Lower leg skin (tissue), 4 donors: ENCODE measurements at regions not wholly inside any gene's neighbourhood (a gene's known extent, or its start where the extent isn't known, plus 50 kb on each side); places are given as distances from the start of the nearest gene placed in this dataset.
"Not testable (repeated sequence)": the region's sequence is repeated elsewhere in the genome, so short reads cannot be mapped to it uniquely, and the experiment has no call there.

ENCODE experiments used
- DNase-seq, 2 donors: peaks; one replicate each; pipeline ENCODE4 v3.0.0-alpha.2; 2019; ENCODE audit warnings: low spot score in 2 of 2
- H3K4me3 ChIP-seq: fragments of 200-600 bp; sonication (generic); 2 replicates; pipeline ENCODE4 v1.5.1; 2017; ENCODE audit warnings: mild to moderate bottlenecking, low read depth; ENCODE audit not compliant: poor library complexity, severe bottlenecking
- POLR2A ChIP-seq, 2 donors: fragments of 450-650 bp; IDR thresholded peaks; one replicate each; pipeline ENCODE4 v1.6.1; 2016 to 2017; ENCODE audit warnings: antibody characterized with exemption in 2 of 2, mild to moderate bottlenecking in 1 of 2, moderate library complexity in 1 of 2
- WGBS, 2 donors: methylation state at CpG; one replicate each; pipeline ENCODE4 v1.1.5; 2018; 5-methylcytosine and 5-hydroxymethylcytosine counted together
- intact Hi-C: fragments of 100-400 bp; cut with DNase I; formaldehyde crosslinking; loops from one replicate; pipeline ENCODE4 v1.15.0; 2023; ENCODE audit warnings: low total_unique reads
- TF ChIP-seq, protein P1 (sequence below), 3 donors: fragments of 450-650 bp; IDR thresholded peaks; one replicate each; pipeline ENCODE4 v1.5.1; 2016; ENCODE audit warnings: antibody characterized with exemption in 3 of 3, mild to moderate bottlenecking in 3 of 3, moderate library complexity in 2 of 3

DNA sequence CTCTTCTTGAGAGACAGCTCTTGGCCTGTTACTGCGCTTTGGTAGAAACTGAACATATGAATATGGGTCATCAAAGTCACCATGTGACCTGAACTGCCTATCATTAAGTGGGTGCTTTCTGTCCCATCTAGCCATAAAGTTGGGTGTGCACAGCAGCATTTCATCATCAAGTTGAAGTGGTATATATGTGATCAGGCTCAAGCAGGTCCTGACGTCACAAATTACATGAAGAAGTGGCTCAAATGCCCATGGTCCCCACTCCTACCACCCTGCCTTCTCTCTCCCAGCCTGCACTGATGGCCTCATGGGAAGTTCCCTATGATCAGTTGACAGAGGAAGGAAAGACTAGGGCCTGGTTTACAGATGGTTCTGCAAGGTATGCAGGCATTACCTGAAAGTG, 308.8 kb upstream of the MGAT4C start:
- DNase-seq, result no peak
- 90 to 93% methylated on average over 2 of the region's 2 CpGs for WGBS, 2 donors
- no peak overlapping the region for H3K4me3 ChIP-seq
- TF ChIP-seq, protein P1, sequence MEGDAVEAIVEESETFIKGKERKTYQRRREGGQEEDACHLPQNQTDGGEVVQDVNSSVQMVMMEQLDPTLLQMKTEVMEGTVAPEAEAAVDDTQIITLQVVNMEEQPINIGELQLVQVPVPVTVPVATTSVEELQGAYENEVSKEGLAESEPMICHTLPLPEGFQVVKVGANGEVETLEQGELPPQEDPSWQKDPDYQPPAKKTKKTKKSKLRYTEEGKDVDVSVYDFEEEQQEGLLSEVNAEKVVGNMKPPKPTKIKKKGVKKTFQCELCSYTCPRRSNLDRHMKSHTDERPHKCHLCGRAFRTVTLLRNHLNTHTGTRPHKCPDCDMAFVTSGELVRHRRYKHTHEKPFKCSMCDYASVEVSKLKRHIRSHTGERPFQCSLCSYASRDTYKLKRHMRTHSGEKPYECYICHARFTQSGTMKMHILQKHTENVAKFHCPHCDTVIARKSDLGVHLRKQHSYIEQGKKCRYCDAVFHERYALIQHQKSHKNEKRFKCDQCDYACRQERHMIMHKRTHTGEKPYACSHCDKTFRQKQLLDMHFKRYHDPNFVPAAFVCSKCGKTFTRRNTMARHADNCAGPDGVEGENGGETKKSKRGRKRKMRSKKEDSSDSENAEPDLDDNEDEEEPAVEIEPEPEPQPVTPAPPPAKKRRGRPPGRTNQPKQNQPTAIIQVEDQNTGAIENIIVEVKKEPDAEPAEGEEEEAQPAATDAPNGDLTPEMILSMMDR (IDR thresholded peaks at IDR 0.05), result no peak
- TF ChIP-seq POLR2A (IDR thresholded peaks at IDR 0.05), result no peak
- intact Hi-C loops, result no loop called here

- DNase-seq, H3K4me3 ChIP-seq, intact Hi-C loops: not testable (repeated sequence)
- WGBS, 2 donors, result 53 to 64% methylated on average over 5 of the region's 5 CpGs
Observed at GRCh38 chr12:86555491-86555890, 299.3 kb upstream of the MGAT4C start.

- TF ChIP-seq POLR2A (IDR thresholded peaks at IDR 0.05), result no peak
- TF ChIP-seq, protein P1 (IDR thresholded peaks at IDR 0.05), result no peak
- no peak for DNase-seq
- intact Hi-C loops, result no loop called here
- 57 to 73% methylated on average over 1 of the region's 1 CpG for WGBS, 2 donors
- H3K4me3 ChIP-seq, result no peak overlapping the region
Observed at GRCh38 chr12:86551146-86551571, 295.0 kb upstream of the MGAT4C start.

GRCh38 chr12:86550218-86551145, 294.3 kb upstream of the MGAT4C start:
- intact Hi-C loops, result no loop called here
- WGBS, 2 donors, result 70 to 76% methylated on average over 6 to 7 of the region's 7 CpGs
- no peak overlapping the region for H3K4me3 ChIP-seq
- TF ChIP-seq, protein P1 (IDR thresholded peaks at IDR 0.05), result no peak
- no peak for TF ChIP-seq POLR2A (IDR thresholded peaks at IDR 0.05)
- DNase-seq, result no peak

GRCh38 chr12:86543716-86544115, 287.5 kb upstream of the MGAT4C start:
- WGBS, 2 donors, result 42 to 51% methylated on average over 3 of the region's 3 CpGs
- DNase-seq, result no peak
- H3K4me3 ChIP-seq, result no peak overlapping the region
- intact Hi-C loops, result no loop called here
- TF ChIP-seq, protein P1 (IDR thresholded peaks at IDR 0.05), result no peak
- no peak for TF ChIP-seq POLR2A (IDR thresholded peaks at IDR 0.05)

DNA sequence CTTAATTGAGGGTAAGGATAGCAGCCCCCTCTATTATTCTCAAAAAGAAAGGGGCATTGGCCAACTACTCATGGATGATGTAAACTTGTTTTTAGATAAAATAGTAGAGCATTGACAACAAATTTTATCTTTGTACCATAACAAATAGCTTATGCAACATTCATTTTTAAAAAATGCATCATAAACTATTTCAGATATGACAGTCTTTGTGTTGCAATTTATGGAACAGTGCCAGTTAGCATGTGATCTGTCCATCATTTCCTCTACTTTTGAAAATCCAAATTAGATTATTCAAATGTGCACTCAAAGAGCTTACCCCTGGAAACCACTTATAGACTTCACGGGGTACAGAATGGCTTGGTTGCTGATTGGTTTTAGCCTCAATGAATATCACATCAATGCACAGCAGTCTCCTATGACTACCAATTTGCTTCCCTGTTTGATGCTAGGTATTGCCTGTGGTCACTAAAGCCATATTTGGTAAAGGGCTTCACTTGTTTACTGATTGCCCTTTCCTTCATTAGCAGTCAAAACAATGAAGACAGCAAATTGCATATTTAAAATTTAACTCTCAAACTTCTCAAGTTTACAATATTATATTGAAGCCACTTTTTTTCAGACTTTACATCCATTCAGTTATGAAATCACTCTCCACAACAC, 274.9 kb upstream of the MGAT4C start:
- DNase-seq, result no peak
- 71% methylated on average over 1 of the region's 1 CpG for WGBS, 2 donors
- intact Hi-C loops, result no loop called here
- TF ChIP-seq, protein P1 (IDR thresholded peaks at IDR 0.05), result no peak
- TF ChIP-seq POLR2A (IDR thresholded peaks at IDR 0.05), result no peak
- H3K4me3 ChIP-seq, result no peak overlapping the region
